NT2/D1 (cell line): ENCODE measurements at regions not wholly inside any gene's neighbourhood (a gene's known extent, or its start where the extent isn't known, plus 50 kb on each side); places are given as distances from the start of the nearest gene placed in this dataset.

ENCODE experiments used
- SUZ12 ChIP-seq: IDR thresholded peaks from 2 replicates; pipeline ENCODE4 v1.6.1; 2011; ENCODE audit not compliant: insufficient read length, insufficient read depth; ENCODE audit errors: extremely low read depth
- YY1 ChIP-seq: IDR thresholded peaks from 2 replicates; pipeline ENCODE4 v1.6.1; 2011; ENCODE audit not compliant: insufficient read length, insufficient read depth

DNA sequence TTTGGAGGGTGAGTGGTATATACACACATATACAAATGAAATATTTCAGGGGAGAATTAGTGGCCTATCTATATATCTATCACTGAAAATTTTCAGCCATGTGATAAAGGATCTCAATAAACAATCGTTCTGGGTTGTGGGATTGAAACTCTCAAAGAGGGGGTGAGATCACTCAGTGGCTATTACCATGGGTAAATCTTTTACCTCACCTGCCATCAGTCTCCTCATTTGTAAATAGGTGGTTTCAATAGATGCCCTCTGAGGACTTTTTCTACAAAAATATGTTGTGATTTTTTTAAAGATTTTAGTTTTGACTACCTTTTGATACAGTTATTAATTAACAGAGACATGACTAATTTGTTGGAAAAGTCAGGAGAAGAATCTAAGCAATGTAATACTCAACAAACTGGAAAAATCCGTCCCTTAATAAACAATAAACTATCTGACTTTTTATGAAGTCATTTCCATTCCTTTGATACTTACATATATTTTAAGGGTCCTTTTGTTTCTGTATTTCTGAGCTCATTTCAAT lies 192.8 kb downstream of the MAD2L1 start:
- TF ChIP-seq YY1 = no peak
- TF ChIP-seq SUZ12 = no peak
